Daoy (cell line): ENCODE measurements at regions not wholly inside any gene's neighbourhood (a gene's known extent, or its start where the extent isn't known, plus 50 kb on each side); places are given as distances from the start of the nearest gene placed in this dataset.
"Not testable (repeated sequence)": the region's sequence is repeated elsewhere in the genome, so short reads cannot be mapped to it uniquely, and the experiment has no call there.

Experiments used
- DNase-seq: peaks from one replicate; pipeline ENCODE4 v3.0.0-alpha.2; 2015; ENCODE audit warnings: low read depth

- no peak for DNase-seq
These were observed 513.5 kb upstream of the NR3C2 start for GRCh38 chr4:148955564-148956297.

GRCh38 chr4:148954011-148954749, 512.0 kb upstream of the NR3C2 start:
- DNase-seq = no peak

- no peak for DNase-seq
These were observed 509.1 kb upstream of the NR3C2 start for GRCh38 chr4:148951346-148951745.

GRCh38 chr4:148946271-148946670, 504.1 kb upstream of the NR3C2 start:
- DNase-seq = no peak

GRCh38 chr4:148944839-148945219, 502.6 kb upstream of the NR3C2 start:
- DNase-seq = no peak

GRCh38 chr4:148944136-148944838, 502.1 kb upstream of the NR3C2 start:
- DNase-seq = no peak

GRCh38 chr4:148934926-148935578, 492.8 kb upstream of the NR3C2 start:
- no peak for DNase-seq

GRCh38 chr4:148926276-148927260, 484.4 kb upstream of the NR3C2 start:
- no peak for DNase-seq

- no peak for DNase-seq
These were observed 481.7 kb upstream of the NR3C2 start for GRCh38 chr4:148923881-148924280.

- DNase-seq = no peak
These were observed 480.3 kb upstream of the NR3C2 start for GRCh38 chr4:148922497-148922896.

- DNase-seq = no peak
These were observed 472.5 kb upstream of the NR3C2 start for GRCh38 chr4:148914734-148915133.

GRCh38 chr4:148914301-148914700, 472.1 kb upstream of the NR3C2 start:
- no peak for DNase-seq

GRCh38 chr4:148903388-148903787, 461.2 kb upstream of the NR3C2 start:
- DNase-seq = no peak

GRCh38 chr4:148901075-148901705, 459.0 kb upstream of the NR3C2 start:
- no peak for DNase-seq

- DNase-seq = not testable (repeated sequence)
These were observed 455.9 kb upstream of the NR3C2 start for GRCh38 chr4:148898139-148898538.

- no peak for DNase-seq
These were observed 450.9 kb upstream of the NR3C2 start for GRCh38 chr4:148893095-148893494.

- no peak for DNase-seq
These were observed 441.7 kb upstream of the NR3C2 start for GRCh38 chr4:148883891-148884290.

GRCh38 chr4:148883435-148883834, 441.2 kb upstream of the NR3C2 start:
- no peak for DNase-seq

- no peak for DNase-seq
These were observed 439.8 kb upstream of the NR3C2 start for GRCh38 chr4:148881860-148882643.

- no peak for DNase-seq
These were observed 432.1 kb upstream of the NR3C2 start for GRCh38 chr4:148874331-148874730.
